Embryonic facial prominence (tissue), 1 donor: ENCODE measurements at regions not wholly inside any gene's neighbourhood (a gene's known extent, or its start where the extent isn't known, plus 50 kb on each side); places are given as distances from the start of the nearest gene placed in this dataset.

ENCODE experiments used
- DNase-seq: peaks from one replicate; pipeline ENCODE4 v3.0.0-alpha.2; 2016; ENCODE audit errors: extremely low spot score

DNA sequence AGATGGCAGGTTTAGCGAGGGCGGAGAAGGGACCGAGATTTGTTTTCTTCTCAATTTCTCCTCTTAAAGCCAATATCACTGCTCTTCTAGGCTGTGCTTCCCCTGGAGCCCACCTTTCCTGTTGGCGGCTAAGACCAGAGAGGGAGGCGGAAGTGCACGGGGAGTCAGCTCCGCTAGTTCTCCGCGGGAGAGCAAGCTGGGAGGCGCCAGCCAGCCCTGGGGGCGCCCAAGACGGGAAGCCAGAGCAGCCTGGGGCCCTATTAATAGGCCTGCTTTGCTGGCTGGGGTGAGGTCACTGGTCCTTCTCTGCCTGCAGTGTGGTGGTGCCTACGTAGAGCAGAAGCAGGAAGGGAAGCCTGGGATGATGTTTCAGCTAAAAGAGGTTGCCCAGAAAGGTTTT lies 61.6 kb downstream of the LSM5 start:
- no peak for DNase-seq

DNA sequence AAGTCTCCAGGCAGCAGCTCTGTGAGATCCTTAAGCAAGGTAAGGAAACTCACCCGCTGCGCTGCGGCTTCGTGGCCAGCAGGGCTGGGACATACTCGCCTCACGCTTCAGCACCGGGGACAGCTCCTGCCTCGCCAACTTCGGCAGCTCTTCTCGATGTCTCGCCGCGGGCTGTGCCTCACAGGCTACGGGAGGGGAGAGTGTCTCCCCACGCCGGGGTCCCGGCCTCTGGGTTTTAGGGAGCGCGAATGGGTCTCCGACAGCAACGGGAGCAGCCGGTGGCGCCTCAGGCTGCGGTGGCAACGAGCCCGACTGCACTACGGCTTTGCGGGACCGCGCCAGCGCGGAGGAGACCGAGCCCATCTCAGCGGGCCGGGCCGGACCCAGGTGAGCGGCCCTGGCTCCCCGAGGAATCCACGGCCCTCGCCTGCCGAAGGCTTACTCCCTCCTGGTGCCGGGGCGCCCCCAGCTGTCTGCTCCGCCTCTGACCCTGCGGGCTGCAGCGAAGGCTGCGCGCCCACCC lies 62.4 kb downstream of the LSM5 start:
- DNase-seq = peak; percentile 51

DNA sequence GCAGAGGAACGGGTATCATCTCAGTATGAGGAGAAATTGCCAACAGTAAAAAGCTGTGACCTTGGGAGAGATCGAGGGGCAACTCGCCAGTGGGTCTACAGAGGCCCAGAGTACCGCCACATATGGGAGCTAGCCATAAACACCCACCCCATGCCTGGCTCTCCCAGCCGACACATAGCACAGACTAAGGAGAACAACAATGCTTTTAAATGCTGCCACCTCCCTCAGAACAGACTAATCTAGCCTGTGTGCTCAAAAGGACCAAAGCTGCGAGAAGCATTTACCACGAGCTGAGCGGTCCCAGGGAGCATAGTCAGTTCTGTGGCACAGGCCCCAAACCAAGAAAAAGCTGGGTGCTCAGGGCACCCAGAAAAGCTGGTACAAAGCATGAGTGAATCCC lies 73.3 kb downstream of the LSM5 start:
- DNase-seq = no peak

DNA sequence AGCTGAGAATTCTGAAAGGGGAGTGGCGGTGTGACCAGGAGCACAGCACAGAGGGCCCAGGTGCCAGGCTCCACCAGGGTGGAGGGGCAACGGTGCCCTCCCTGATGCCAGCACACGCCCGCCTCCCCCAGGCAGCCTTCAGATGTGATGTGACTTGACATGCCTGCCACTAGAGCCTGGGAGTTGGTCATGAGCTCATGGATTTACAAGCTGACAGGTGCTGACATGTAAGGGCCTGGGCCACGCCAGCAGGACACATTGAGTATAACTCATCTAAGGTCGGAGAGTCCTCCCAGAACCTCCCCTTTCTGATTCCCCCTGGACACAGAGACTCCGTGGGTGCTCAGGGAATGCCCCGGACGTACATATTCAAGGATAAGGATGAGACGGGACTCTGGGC lies 74.2 kb downstream of the LSM5 start:
- DNase-seq = no peak

DNA sequence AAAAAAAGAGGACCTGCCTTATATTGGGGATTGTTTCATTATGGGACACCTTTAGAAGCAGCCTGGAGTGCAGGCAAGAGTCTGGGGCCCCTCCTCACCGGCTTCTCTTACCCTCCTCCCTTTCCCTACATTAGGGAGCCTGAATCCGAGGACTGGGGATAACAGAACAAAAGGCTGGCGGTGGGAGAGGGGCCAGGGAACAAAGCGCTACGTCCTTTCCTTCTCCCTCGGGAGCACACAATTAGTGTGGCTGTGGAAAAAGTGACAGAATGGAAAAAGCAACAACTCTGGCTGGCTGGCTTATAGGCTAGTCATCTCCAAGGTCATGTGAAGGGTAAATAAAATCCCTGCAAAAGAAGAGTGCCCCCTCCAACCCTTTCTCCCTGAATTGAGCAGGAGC lies 74.7 kb downstream of the LSM5 start:
- no peak for DNase-seq

DNA sequence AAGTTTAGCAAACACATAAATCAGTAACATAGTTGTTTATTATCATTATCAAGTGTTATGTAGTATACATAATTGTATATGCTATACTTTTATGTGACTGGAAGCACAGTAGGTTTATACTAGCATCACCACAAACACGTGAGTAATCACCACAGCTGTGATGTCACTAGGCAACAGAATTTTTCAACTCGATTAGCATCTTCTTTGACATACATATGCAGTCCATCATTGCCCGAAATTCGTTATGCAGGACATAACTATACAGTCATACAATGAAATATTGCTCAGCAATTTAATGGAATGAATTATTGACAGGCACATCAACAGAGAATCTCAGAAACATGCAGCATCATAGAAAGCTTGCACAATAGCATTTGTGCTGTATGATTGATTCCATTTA lies 77.7 kb downstream of the LSM5 start:
- DNase-seq = no peak

DNA sequence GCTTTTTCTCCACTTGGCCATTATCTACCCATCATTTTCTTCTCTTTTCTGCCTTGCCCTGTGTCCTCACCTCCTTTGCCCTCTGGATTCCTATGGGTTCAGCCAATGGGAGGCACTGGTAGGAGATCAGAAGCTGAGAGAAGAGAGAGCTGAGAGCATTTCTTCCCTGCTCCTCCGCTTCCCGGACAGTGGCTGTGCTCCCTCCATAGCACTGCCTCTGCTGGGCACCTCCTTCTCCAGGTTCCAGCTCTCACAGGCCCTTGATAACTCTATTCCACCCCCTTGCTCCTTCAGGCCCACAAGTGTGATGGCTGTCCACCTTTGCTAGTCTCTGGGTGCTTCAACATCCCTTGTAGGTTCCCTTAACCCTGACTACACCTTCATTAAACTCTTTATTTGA lies 79.6 kb downstream of the LSM5 start:
- DNase-seq = no peak

DNA sequence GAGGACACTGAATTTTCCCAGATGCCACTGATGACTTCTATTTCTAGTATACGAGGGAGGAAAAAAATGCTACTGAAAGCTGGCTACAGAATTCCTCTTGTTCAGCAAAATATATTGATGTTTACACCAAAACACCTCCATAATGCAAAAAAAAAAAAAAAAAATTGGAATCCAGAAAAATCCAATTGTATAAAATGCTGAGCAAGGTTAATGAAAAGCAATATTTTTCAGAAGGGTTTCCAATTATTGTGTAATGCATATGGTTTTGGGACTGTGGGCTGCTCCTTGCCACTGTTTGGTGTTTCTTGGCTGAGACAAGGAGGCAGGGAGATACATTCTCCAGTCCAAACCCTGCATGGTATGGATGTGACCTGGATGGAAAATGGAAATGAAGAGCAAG lies 83.8 kb downstream of the LSM5 start:
- no peak for DNase-seq

DNA sequence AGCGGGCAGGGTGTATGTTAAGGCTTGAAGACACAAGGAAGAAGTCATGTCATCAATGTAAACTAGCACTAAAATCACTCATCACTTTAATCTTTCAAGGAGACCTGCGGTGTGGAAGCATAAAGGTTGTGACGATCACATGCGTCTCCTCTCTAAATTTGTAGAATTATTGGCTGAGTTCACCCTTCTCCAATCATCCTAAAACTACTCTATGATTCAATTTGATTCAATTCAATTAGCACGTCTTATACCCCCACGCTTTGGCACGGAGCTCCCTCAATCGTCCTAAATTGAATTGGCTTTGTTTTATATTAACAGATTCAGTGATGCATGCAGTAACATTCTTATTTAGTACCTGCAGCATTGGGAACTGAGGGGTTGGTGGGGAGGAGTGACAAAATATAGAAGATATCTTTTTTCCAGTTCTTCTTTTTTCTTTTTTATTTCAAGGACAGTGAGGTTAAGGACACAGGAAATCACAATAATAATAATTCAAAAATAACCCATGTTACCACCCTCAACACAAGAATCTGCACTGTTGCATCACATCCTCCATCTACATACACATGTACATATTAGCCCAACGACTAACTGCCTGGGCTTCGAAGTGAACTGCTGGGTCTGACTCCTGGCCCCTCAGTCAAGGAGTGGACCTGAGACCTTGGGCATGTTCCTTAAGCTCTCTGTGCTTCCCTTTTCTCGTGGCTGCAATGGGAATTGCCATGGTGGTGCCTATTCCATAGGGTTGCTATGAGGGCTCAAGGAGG lies 86.5 kb downstream of the LSM5 start:
- no peak for DNase-seq

DNA sequence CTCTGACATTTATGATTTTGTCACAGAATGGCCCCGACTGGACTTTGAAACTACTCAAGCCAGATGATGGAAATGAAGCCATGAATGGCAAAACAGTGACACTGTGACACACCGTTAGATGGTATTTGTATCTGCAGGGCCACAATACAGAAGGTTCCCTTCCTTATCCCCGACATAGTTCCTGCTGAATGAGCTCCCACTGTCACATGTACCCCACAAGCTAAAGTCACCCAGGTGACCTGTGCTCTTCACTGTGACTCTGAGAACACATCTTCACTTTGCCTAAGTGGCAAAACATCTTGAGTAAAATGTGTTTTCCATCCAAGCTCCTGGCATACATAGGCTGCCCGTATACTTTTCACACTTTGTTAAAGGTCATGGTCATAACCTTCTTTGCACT lies 89.5 kb downstream of the LSM5 start:
- DNase-seq = no peak

DNA sequence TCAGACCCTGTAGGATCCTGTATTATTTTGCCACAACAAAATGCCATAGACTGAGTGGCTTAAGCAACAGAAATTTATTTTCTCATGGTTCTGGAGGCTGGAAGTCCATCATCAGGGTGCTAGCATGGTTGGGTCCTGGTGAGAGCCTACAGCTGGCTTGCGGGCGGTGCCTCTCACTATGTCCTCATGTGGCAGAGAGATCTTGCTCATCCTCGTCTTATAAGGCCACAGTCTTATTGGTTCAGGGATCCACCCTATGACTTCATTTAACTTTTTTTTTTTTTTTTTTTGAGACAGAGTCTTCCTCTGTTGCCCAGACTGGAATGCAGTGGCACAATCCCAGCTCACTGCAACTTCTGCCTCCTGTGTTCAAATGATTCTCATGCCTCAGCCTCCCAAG lies 90.9 kb downstream of the LSM5 start:
- DNase-seq = no peak

DNA sequence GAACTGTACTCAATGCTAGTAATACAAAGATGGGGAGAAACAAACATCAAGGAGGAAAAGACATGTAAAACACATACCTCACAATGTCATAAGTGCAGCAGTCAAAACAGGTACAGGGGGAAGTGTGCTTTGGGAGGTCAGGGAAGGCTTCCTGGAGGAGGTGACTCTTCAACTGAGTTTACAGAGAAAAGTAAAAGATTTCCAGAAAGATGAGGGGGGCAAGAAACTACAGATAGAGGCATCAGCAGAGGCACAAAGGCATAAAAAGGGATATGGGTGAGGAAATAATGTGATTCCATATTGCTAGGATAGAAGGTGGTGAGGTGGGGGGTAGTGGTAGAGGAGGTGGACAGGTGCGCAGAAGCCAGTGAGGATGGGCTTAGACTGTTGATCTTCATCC lies 95.0 kb downstream of the LSM5 start:
- DNase-seq = no peak

DNA sequence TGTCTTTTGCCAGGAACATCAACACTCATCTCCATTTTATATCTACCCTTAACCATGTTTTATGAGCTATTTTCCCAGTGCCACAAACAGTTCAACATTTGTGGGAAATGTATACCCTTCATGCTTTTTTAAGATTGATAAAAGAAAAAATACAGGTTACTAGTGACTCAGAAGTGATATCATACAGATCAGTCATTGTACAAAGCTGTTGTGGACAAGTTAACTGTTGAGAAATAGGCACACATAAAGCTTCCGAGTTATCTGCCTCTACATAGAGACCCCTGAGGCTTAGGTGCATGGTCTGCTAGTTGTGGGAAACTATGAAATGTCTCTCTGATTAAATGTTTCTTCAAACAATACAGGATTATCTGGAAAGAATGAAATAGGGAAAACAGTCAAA lies 96.3 kb downstream of the LSM5 start:
- no peak for DNase-seq

DNA sequence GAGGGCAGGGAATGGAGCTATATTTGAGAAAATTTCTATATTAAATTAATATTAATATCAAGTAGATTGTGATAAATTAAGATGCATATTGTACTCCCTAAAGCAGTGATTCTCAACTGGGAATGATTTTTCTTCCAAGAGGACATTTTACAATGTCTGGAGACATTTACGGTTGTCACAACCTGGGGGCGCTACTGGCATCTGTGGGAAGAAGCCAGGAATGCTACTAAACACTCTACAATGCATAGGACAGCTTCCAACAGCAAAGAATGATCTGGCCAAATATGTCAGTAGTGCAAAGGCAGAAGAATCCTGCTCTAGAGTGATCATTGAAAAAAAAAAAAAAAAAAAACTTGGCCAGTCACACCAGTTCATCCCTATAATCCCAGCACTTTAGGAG lies 100.0 kb downstream of the LSM5 start:
- no peak for DNase-seq

DNA sequence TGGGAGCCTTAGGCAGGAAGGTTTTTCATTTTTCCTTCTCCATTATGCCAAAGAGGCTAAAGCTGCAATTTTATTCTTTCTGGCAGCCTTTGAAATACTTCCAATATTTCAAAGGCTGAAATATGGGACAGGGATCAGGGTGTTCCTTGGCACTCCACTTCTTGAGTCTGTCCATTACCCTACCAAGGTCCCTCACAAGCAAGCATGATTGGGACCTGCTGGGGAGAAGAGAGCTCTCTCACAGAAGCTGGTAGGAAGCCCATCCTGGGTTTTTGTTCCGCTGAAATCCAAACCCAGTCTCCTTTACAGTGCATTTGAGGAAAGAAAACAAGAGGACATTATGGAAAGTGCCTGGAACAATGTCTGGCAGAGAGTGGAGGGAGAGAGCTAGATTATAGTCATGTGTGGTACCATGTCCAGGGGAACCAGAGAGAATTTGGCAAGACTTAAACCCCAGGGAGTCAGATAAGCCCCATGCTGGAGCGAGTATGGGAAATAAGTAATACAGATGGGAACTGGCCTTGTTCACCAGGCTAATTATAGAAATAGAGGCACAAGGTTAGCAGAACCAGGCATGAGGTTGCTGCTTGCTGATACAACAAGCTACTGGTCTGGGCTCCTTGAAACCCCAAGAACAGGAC lies 104.7 kb downstream of the LSM5 start:
- no peak for DNase-seq

DNA sequence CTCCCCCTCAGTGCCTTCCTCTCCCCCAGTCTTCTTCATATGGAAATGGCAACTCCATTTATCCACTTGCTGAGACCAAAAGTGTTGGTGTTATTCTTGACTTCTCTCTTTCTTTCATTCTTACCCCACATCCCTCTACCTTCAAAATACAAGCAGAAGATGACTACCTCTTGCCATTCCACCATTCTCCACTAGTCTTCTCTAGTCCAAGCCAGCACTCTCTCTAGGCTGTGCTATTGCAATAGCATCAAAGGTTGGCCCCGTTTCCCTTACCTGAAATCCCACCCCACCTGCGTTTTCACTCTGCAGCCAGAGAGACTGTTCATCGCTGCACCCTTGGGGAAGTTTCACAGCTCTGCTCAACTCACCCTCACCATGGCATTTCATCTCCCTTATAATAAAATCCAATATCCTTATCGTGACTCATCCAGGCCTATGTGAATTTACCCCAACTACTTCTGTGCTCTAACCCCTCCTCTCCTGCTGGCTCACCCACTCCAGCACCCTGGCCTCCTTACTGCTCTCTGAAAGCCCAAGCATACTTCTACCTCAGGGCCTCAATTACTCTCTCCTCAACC lies 109.1 kb downstream of the LSM5 start:
- DNase-seq = no peak

DNA sequence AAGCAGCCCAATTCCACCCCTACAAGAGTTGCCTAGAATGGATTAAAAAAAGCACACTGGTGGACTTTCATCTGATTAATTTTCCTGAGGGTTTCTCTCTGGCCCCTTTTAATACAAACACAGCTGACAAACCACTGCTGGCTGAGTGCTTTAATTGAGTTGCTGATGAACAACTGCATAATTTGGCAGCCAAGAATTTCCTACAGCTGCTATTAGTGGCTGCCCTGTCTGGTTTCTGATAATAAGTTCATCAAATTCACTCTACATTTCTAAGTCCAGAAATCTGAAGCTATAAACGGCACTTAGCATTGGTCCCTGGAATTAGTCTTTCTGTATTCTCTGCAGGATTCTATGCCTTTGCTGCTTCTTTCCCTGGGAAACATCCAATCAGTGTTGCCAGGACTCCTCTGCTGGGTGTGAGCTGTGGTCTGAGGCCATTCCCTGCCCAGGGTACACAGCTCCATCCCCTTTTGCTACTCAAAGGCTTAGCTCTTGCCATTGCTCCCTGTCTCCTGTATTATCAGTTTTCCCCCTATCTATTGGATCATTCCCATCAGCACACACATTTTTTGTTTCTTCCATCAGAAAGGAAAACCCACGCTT lies 110.6 kb downstream of the LSM5 start:
- DNase-seq = no peak

DNA sequence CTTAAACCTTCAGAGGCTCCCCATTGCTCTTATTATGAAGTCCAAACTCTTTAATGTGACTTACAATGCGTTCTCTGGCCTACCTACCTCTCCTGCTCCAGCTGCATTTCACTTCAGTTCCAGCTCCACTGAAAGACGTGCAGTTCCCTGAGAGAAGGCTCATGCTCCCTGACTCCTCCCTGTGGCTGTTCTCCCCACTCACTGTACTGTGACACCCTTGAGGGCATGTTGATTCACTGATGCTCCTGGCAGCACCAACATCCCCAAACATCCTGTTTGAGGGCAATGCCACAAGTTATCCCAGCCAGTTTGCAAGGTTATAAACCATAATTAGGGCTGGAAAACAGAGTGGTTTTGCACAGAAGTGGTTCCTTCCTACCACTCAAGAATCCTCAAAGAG lies 111.2 kb downstream of the LSM5 start:
- no peak for DNase-seq

DNA sequence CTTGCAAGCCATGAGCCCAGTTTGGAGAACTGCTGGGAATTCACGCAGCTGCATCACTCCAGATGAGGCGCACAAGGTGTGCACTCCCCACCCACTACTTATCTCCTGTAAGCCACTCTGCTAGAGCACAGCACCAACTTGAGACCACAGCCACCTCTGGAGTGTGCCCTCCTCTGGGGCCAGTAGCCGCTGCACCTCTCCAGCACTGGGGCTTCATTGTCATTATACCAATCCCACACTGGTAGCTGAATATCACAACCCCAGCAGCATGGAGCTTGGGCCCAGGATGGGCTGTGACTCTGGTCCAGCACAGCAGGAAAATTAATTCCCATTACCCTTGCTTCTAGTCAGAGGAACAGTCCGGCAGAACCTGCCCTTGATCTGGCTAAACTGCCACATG lies 125.6 kb downstream of the LSM5 start:
- DNase-seq = no peak

DNA sequence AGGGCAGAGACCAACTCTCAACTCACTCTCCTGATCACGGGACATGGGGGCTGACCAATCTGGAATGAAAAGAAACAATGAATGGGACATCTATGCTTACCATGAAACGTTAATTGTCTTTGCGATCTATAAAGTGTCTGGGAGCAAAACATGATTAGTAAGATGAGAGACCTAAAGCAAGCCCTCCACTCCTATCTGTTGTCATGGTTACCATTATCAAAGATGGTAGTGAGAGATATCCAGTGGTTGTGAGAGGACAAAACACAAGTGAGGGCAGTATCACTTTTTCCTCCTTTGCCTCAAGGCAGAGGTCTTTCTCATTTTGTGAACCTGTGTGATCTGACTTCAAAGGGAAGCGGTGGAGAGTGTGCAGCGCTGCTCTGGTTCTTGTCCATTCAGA lies 130.1 kb downstream of the LSM5 start:
- DNase-seq = no peak

DNA sequence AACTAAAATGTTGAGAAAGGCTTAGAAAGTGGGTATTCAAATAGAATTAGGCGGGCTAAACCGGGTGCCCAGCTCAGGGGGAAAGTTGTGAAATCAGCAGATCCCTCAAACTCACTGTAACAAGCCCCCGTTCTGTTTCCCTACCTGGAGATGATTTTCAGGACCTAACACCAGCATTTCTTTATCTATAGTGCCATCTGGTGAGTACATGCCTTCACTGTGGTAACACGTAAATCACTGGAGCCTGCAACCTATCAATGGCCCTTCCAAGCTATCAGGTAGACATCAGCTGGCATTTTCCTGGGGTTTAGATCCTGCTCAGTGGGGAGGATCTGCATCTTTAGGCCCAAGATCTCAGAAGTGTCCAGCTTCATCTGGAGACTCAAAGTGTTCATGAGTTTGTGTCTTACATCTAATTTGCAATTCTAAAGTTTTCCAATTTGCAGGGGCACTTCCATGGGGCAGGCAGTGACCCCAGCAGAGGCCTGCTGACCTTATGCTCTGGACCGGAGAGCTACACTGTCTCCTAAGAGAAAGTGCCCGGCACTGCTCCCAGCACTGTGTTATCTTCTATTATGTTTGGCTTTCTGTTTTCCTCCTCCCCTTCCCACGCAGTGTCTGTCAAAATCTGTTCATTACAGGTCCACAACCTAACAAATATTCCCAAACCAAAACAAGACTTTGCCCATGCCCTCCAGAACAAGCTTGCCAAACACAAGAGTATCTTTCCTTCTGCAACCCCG lies 132.5 kb downstream of the LSM5 start:
- no peak for DNase-seq

DNA sequence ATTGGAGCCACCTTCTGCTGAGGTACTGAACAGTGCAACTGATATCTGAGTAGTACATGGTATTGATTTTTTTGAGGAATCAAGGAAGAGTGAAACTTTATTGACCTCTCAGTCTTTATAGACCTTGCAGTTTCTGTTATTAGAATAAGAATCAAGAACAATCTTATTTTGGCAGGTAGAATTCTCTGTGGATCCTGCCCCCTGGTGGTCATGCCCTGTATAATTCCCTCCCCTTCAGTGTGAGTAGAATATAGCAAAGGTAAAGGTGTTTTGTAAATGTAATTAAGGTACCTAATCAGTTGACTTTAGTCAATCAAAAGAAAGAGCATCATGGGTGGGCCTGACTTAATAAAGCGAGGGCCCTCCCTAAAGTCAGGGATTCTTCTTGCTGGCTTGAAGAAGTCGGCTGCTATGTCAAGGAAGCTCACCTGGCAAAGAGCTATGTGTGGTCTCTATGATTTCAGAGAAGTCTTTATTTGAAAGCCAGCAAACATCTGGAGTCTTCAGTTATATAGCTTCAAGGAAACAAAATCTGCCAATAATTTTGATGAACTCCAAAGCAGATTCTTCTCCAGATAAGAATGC lies 142.8 kb downstream of the LSM5 start:
- no peak for DNase-seq
